AG04449 (cell line): ENCODE measurements at regions not wholly inside any gene's neighbourhood (a gene's known extent, or its start where the extent isn't known, plus 50 kb on each side); places are given as distances from the start of the nearest gene placed in this dataset.
A peak's percentile ranks its signal among the peaks of the same experiment; 100 is the strongest.

Experiments
- CTCF ChIA-PET: fragments of 350-600 bp; formaldehyde crosslinking; extraction: SDS; loops from one replicate; lab custom pipeline; 2021; ENCODE audit warnings: antibody characterized with exemption; lab: Yijun Ruan, JAX
- POLR2A ChIA-PET: fragments of 400-600, 350-600 bp; formaldehyde crosslinking; extraction: SDS; loops from one replicate; lab custom pipeline; 2020; ENCODE audit warnings: antibody characterized with exemption, inconsistent platforms; lab: Yijun Ruan, JAX
- DNase-seq: peaks from one replicate; pipeline ENCODE4 v3.0.0-alpha.2; 2010; ENCODE audit warnings: low read depth, low spot score
- H3K4me3 ChIP-seq: 2 replicates; pipeline ENCODE4 v1.5.1; 2011; ENCODE audit warnings: low read depth, mild to moderate bottlenecking, control low read depth, low read length
- TF ChIP-seq, protein P1 (sequence below): IDR thresholded peaks from one replicate; pipeline ENCODE4 v1.5.1; 2011; ENCODE audit warnings: mild to moderate bottlenecking, moderate library complexity, low read length, control low read depth, inconsistent platforms; ENCODE audit not compliant: insufficient read depth; ENCODE audit errors: missing control alignments

DNA sequence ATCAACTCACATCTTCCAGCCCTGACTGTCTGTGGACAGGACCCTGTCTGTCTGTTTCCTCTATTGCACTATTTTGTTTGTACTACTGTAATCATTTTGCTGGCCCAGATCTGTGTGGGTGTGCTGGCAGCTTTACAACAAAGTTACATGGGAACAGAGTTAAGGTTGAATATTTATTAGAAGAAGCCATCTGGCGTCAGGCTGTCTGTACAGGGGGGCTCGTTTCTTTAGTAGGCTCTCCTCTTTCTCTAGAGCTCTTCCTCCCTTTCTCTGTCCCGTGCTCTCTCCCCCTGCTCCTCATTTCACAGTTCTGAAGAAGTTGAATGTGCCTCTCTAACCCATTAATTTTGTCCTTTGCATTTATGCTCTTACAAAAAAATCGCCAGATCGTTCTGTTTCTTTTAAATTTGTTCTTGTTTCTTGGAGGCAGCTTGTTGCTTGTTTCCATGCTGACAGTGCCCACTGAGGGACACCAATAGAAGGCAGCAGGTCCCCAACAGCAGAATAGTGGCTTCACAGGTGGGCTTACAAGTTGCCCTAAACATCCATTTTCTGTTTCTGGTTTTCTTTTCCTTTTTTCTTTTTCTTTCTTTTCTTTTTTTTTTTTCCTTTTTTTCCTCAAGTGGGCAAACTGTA, 315.2 kb upstream of the ZEB2 start:
- H3K4me3 ChIP-seq: no peak overlapping the region; the same call in 1 of the 2 replicates
- peak; percentile 33 for DNase-seq
- POLR2A ChIA-PET: no interaction called here
- TF ChIP-seq, protein P1, sequence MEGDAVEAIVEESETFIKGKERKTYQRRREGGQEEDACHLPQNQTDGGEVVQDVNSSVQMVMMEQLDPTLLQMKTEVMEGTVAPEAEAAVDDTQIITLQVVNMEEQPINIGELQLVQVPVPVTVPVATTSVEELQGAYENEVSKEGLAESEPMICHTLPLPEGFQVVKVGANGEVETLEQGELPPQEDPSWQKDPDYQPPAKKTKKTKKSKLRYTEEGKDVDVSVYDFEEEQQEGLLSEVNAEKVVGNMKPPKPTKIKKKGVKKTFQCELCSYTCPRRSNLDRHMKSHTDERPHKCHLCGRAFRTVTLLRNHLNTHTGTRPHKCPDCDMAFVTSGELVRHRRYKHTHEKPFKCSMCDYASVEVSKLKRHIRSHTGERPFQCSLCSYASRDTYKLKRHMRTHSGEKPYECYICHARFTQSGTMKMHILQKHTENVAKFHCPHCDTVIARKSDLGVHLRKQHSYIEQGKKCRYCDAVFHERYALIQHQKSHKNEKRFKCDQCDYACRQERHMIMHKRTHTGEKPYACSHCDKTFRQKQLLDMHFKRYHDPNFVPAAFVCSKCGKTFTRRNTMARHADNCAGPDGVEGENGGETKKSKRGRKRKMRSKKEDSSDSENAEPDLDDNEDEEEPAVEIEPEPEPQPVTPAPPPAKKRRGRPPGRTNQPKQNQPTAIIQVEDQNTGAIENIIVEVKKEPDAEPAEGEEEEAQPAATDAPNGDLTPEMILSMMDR: no peak
- CTCF ChIA-PET: no interaction called here

DNA sequence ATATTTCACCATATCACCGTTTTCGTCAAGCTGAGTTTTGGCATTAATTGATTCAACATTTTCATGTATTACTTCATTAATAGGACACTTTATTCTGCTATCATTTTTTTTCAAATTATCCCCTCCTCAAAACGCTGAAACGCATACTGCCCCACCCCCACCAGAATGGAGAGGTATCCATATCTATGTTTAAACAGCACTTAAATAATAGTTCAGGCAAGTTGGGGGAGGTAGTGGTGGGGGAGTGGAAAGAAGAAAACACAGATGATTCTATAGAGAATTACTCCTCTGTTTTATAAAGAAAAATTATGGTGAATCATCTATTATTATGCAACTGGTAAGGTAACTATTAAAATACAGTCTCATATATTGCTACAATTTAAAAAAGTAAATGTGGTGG, 314.4 kb upstream of the ZEB2 start:
- no peak overlapping the region for H3K4me3 ChIP-seq
- no peak for DNase-seq
- ChIA-PET CTCF (interaction anchor here (1.0 kb wide), 1 partner anchor 355 kb away, joined by 4 read pairs; no protein-coding TSS in a partner anchor), POLR2A (no interaction called here)
- TF ChIP-seq, protein P1: no peak

DNA sequence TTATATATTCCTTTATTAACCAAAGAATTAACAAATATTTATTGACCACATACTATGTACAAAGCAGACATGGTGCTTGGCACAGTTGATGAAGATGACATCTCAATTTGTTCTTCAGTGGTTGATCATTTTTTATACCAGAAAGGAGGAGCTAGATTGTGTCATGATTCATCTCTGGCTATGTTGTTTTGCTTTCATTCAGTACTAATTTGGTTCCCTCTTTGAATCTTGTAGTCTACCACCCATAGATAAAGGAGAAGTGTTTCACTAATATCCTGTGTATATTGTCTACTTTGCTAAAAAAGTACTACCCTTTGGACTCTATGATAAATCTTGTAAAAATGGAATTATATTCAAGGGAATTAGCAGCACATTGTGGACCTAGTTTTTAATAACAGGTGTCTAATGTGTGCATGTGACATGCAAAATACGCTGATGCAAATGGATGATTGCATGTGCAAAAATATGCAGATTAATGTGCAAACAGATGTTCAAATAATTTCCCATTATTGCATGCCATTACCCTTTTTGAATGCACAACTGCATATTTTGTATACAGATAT, 313.2 kb upstream of the ZEB2 start:
- ChIA-PET CTCF (no interaction called here), POLR2A (no interaction called here)
- DNase-seq: no peak
- H3K4me3 ChIP-seq: no peak overlapping the region
- TF ChIP-seq, protein P1: no peak

DNA sequence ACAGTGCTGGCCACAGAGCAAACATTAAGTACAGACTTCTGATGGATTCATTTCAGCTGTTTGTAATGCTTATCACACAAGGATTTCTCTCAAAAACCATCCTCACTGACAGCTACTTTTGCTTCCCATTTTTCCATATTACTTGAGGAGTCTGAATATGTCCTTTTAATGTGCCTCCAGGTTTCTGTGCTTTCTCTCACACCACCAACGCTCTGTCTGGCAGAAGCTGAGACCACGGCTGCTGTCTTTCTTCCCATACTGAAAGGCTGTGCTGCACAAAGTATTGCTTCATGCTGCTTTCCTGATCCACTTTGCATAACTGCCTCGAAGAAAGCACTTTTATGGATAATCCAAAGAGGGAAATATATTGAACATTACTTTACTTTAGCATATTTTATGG, 312.1 kb upstream of the ZEB2 start:
- CTCF ChIA-PET: no interaction called here
- POLR2A ChIA-PET: no interaction called here
- H3K4me3 ChIP-seq: no peak overlapping the region
- no peak for DNase-seq
- TF ChIP-seq, protein P1: no peak

DNA sequence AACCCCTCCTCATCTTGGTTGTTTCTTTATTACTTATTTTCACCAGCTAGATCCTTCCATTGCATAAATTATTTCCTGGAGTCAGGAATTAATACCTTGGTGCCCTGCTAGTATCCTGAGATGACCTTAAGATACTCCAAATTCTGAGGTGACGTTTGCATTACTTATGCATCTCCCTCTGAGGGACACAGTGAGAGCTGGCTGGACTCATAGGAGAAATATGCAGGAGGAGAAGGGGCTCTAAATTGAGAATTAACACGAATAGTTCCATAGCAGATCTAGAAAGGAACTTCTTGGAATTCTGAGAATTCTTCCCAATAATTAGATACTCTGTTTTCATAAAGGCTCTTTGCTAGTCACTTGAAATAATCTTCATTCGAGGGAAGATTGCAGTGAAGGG, 310.6 kb upstream of the ZEB2 start:
- DNase-seq: peak; percentile 51
- ChIA-PET CTCF (no interaction called here), POLR2A (no interaction called here)
- no peak overlapping the region for H3K4me3 ChIP-seq
- TF ChIP-seq, protein P1: no peak

DNA sequence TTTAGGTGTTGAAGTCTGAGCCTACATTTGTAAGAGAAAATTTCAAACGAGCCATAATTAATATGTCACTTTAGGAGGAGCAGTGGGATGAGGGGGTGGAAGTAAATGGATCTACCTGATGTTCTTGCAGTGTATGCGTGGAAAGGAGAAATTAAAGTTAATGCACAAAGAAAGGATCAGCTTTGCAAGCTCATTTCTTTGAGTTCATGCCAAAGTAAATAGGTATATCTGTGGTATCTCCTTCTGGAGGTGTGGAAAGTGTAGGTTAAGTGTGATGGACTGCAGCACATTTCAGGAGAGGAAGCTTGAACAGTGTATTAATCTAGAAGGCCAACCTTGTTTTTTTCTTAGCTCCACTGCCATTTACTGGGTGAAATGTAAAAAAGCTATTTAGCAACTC, 307.5 kb upstream of the ZEB2 start:
- ChIA-PET POLR2A (no interaction called here), CTCF (no interaction called here)
- DNase-seq: no peak
- TF ChIP-seq, protein P1: no peak
- no peak overlapping the region for H3K4me3 ChIP-seq
